GM12878 (cell line): ENCODE measurements at regions not wholly inside any gene's neighbourhood (a gene's known extent, or its start where the extent isn't known, plus 50 kb on each side); places are given as distances from the start of the nearest gene placed in this dataset.

Experiments
- ATAC-seq: fragments of 200-7000 bp; cut with Tn5 transposase; 3 replicates; pipeline ENCODE4 v1.9.1; 2020; ENCODE audit warnings: mild to moderate bottlenecking, moderate library complexity
- BruUV-seq: library from RNA; stranded (reverse); fragments of 400-500 nt; replicated peaks from 2 replicates; lab custom pipeline; 2021; lab: Mats Ljungman, UMichigan
- CTCF ChIA-PET: fragments of 300-600 bp; sonication (Branson Sonifier 250); formaldehyde crosslinking; extraction: SDS; loops from one replicate; lab custom pipeline; 2021; ENCODE audit warnings: inconsistent platforms; lab: Yijun Ruan, JAX
- POLR2A ChIA-PET: fragments of 350-600 bp; formaldehyde crosslinking; extraction: SDS; loops from one replicate; lab custom pipeline; 2021; ENCODE audit warnings: inconsistent platforms; lab: Charles Lee
- RAD21 ChIA-PET: fragments of 300-600 bp; sonication (Branson Sonifier 250); formaldehyde crosslinking; loops from one replicate; lab custom pipeline; 2023; ENCODE audit warnings: antibody characterized with exemption; ENCODE audit not compliant: unreplicated experiment; lab: Charles Lee
- SMC1A ChIA-PET: fragments of 300-600 bp; sonication (Branson Sonifier 250); formaldehyde crosslinking; loops from one replicate; lab custom pipeline; 2023; ENCODE audit not compliant: unreplicated experiment, uncharacterized antibody; lab: Charles Lee
- DNase-seq: peaks from one replicate; pipeline ENCODE4 v3.0.0-alpha.2; 2011; ENCODE audit warnings: low read depth, low spot score
- FAIRE-seq: peaks from 3 replicates; lab custom pipeline; 2011; peaks lifted over from hg19 to GRCh38; lab: Jason Lieb, UNC
- H2AFZ ChIP-seq: 2 replicates; pipeline ENCODE4 v1.6.0; 2011; ENCODE audit warnings: low read depth, low read length, control low read depth; ENCODE audit not compliant: control insufficient read depth
- H3K27ac ChIP-seq: 2 replicates; pipeline ENCODE4 v1.5.1; 2011; ENCODE audit warnings: control low read depth; ENCODE audit not compliant: control insufficient read depth, insufficient read depth
- H3K27me3 ChIP-seq, 2 experiments: replicated peaks in 1 of 2; 2 replicates each; pipeline versions ENCODE4 v1.6.0 to v1.6.1; 2011; ENCODE audit warnings: low read length in 1 of 2; ENCODE audit not compliant: control insufficient read depth in 2 of 2, insufficient read depth in 2 of 2
- H3K36me3 ChIP-seq, 2 experiments: 2 replicates each; pipeline ENCODE4 v1.5.1; 2011; ENCODE audit warnings: low read length in 1 of 2; ENCODE audit not compliant: control insufficient read depth in 2 of 2, insufficient read depth in 2 of 2
- H3K4me1 ChIP-seq: 2 replicates; pipeline ENCODE4 v1.6.1; 2011; ENCODE audit warnings: mild to moderate bottlenecking, low read length, moderate library complexity, mixed read lengths; ENCODE audit not compliant: control insufficient read depth, insufficient read depth
- H3K4me2 ChIP-seq: 2 replicates; pipeline ENCODE4 v1.6.0; 2011; ENCODE audit warnings: control low read depth; ENCODE audit not compliant: control insufficient read depth, insufficient read depth
- H3K4me3 ChIP-seq: fragments of 200-600 bp; sonication (generic); 2 replicates; pipeline ENCODE4 v1.5.1; 2016
- H3K79me2 ChIP-seq: 2 replicates; pipeline ENCODE4 v1.6.0; 2011; ENCODE audit warnings: low read length; ENCODE audit not compliant: control insufficient read depth, insufficient read depth
- H3K9ac ChIP-seq: 2 replicates; pipeline ENCODE4 v1.8.0; 2011; ENCODE audit warnings: low read length, control low read depth, mixed read lengths; ENCODE audit not compliant: control insufficient read depth, insufficient read depth
- H3K9me3 ChIP-seq: replicated peaks from 3 replicates; pipeline ENCODE4 v1.5.1; 2011; ENCODE audit warnings: mild to moderate bottlenecking, low read length; ENCODE audit not compliant: control insufficient read depth, insufficient read depth
- H4K20me1 ChIP-seq: 2 replicates; pipeline ENCODE4 v1.6.0; 2011; ENCODE audit not compliant: control insufficient read depth, insufficient read depth
- GATAD2B ChIP-seq: fragments of 450-650 bp; conservative IDR thresholded peaks from 2 replicates; pipeline ENCODE4 v1.6.1; 2017; ENCODE audit warnings: low read depth, mild to moderate bottlenecking, moderate library complexity
- MXI1 ChIP-seq: fragments of 150-350 bp; IDR thresholded peaks from 2 replicates; pipeline ENCODE4 v1.6.1; 2011; ENCODE audit warnings: low read depth, mild to moderate bottlenecking, inconsistent platforms, low read length, improper control_type of control experiment
- PBX3 ChIP-seq: IDR thresholded peaks from 2 replicates; pipeline ENCODE4 v1.6.1; 2011; ENCODE audit warnings: mild to moderate bottlenecking, low read depth, low read length, moderate library complexity; ENCODE audit not compliant: insufficient replicate concordance
- RELB ChIP-seq: fragments of 450-650 bp; IDR thresholded peaks from 2 replicates; pipeline ENCODE4 v1.6.1; 2017; ENCODE audit warnings: low read depth, mild to moderate bottlenecking, moderate library complexity
- ZBTB11 ChIP-seq: fragments of 450-650 bp; formaldehyde crosslinking; IDR thresholded peaks from 2 replicates; pipeline ENCODE4 v1.5.0; 2022; ENCODE audit warnings: mild to moderate bottlenecking, missing genetic modification characterization
- WGBS: methylation state at CpG from one replicate; pipeline ENCODE4 v1.1.6; 2016; ENCODE audit warnings: low lambda C conversion rate; ENCODE audit not compliant: insufficient replicate concordance, insufficient coverage; ENCODE audit errors: missing lambda C conversion rate; 5-methylcytosine and 5-hydroxymethylcytosine counted together
- in situ Hi-C: fragments of 300-500 bp; cut with MboI; formaldehyde crosslinking; loops from 9 replicates; pipeline ENCODE4 v1.14.3; 2018; ENCODE audit warnings: mixed read lengths
- intact Hi-C: fragments of 100-400 bp; cut with micrococcal nuclease; formaldehyde crosslinking; loops from one replicate; pipeline ENCODE4 v1.14.2; 2022; ENCODE audit not compliant: unreplicated experiment
- TF ChIP-seq, protein P1 (sequence below): IDR thresholded peaks from 2 replicates; pipeline ENCODE4 v1.6.1; 2012; ENCODE audit warnings: low read depth, low read length, improper control_type of control experiment

DNA sequence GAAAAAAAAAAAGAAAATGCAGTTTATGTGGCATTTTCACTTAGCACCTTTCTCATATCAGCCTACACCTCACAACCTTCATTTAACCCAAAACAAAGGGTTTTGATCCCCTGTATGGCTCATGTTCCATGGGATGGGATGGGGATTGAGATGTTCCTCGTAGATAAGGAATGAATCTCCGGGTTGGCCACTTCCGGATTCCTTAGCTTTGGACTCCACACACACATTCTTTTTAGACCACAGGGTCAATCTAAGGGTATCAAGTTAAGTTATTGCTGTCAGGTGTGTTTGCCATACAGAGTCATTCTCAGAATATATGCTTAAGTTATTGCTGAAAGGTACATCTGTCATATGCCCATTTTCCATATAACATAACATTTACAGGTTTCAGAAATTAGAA is 301.4 kb upstream of the TGFBR2 start (continued):
- TF ChIP-seq, protein P1, sequence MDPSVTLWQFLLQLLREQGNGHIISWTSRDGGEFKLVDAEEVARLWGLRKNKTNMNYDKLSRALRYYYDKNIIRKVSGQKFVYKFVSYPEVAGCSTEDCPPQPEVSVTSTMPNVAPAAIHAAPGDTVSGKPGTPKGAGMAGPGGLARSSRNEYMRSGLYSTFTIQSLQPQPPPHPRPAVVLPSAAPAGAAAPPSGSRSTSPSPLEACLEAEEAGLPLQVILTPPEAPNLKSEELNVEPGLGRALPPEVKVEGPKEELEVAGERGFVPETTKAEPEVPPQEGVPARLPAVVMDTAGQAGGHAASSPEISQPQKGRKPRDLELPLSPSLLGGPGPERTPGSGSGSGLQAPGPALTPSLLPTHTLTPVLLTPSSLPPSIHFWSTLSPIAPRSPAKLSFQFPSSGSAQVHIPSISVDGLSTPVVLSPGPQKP = no peak
- no peak for TF ChIP-seq RELB

- H3K9me3 ChIP-seq = no peaks in the 10 kb centered on the region
- POLR2A ChIA-PET = no interaction called here
- H3K4me3 ChIP-seq = no peak overlapping the region
- FAIRE-seq (no peak), ATAC-seq (no peak), DNase-seq (no peak)
- H3K79me2 ChIP-seq = no peaks in the 10 kb centered on the region
- intact Hi-C loops = no loop called here
- TF ChIP-seq GATAD2B (no peak), ZBTB11 (CRISPR knock-in tag) (no peak), PBX3 (no peak), MXI1 (no peak)
- H3K4me2 ChIP-seq = no peak overlapping the region
- H3K4me1 ChIP-seq = no peaks in the 10 kb centered on the region
- no peaks in the 10 kb centered on the region for H4K20me1 ChIP-seq
- RAD21 ChIA-PET = no interaction called here
- in situ Hi-C loops = no loop called here
- BruUV-seq = no TSS peak
- WGBS = 39% methylated on average over 3 of the region's 3 CpGs
- no peak overlapping the region for H3K9ac ChIP-seq
- CTCF ChIA-PET = no interaction called here
- no peaks in the 10 kb centered on the region for H3K27me3 ChIP-seq
- SMC1A ChIA-PET = no interaction called here
- H3K27ac ChIP-seq = no peak overlapping the region
- H3K36me3 ChIP-seq = no peaks in the 10 kb centered on the region
- H2AFZ ChIP-seq = no peak overlapping the region
These were observed 299.5 kb upstream of the TGFBR2 start for GRCh38 chr3:30306896-30307295.
